ENCODE measurements at regions not wholly inside any gene's neighbourhood (a gene's known extent, or its start where the extent isn't known, plus 50 kb on each side); places are given as distances from the start of the nearest gene placed in this dataset.

- no peak for ATAC-seq
- no peak for TF ChIP-seq CSDC2 (CRISPR knock-in tag; IDR thresholded peaks at IDR 0.05)
- TF ChIP-seq, protein P1, sequence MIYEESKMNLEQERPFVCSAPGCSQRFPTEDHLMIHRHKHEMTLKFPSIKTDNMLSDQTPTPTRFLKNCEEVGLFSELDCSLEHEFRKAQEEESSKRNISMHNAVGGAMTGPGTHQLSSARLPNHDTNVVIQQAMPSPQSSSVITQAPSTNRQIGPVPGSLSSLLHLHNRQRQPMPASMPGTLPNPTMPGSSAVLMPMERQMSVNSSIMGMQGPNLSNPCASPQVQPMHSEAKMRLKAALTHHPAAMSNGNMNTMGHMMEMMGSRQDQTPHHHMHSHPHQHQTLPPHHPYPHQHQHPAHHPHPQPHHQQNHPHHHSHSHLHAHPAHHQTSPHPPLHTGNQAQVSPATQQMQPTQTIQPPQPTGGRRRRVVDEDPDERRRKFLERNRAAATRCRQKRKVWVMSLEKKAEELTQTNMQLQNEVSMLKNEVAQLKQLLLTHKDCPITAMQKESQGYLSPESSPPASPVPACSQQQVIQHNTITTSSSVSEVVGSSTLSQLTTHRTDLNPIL (CRISPR knock-in tag; IDR thresholded peaks at IDR 0.05; ENCODE audit: low read depth) = no peak
- TF ChIP-seq TSHZ2 (CRISPR knock-in tag; IDR thresholded peaks at IDR 0.05) = no peak
- TF ChIP-seq BACH2 (CRISPR knock-in tag; IDR thresholded peaks at IDR 0.05; ENCODE audit: borderline replicate concordance) = no peak
- no peak for TF ChIP-seq ZNF565 (CRISPR knock-in tag; conservative IDR thresholded peaks at IDR 0.05; ENCODE audit: low read depth)
- no peak for TF ChIP-seq ZFP30 (CRISPR knock-in tag; IDR thresholded peaks at IDR 0.05)
- TF ChIP-seq ZNF8 (CRISPR knock-in tag; IDR thresholded peaks at IDR 0.05) = no peak
- TF ChIP-seq PATZ1 (CRISPR knock-in tag; IDR thresholded peaks at IDR 0.05; ENCODE audit: borderline replicate concordance) = no peak
- TF ChIP-seq ZNF70 (CRISPR knock-in tag; IDR thresholded peaks at IDR 0.05) = no peak
- no peak for TF ChIP-seq TCF4 (CRISPR knock-in tag; IDR thresholded peaks at IDR 0.05; ENCODE audit: borderline replicate concordance)
- no peak for TF ChIP-seq GLIS3 (CRISPR knock-in tag; IDR thresholded peaks at IDR 0.05)
- TF ChIP-seq SNAI2 (CRISPR knock-in tag; IDR thresholded peaks at IDR 0.05) = no peak
Observed at GRCh38 chr1:244187310-244187709, 136.2 kb downstream of the ZBTB18 start.

GRCh38 chr1:244191581-244191980, 140.5 kb downstream of the ZBTB18 start:
- no peak for ATAC-seq
- TF ChIP-seq ZNF70 (CRISPR knock-in tag; IDR thresholded peaks at IDR 0.05) = no peak
- TF ChIP-seq OSR1 (CRISPR knock-in tag; IDR thresholded peaks at IDR 0.05) = no peak
- no peak for TF ChIP-seq ZFP3 (CRISPR knock-in tag; IDR thresholded peaks at IDR 0.05)
- no peak for TF ChIP-seq BACH2 (CRISPR knock-in tag; IDR thresholded peaks at IDR 0.05; ENCODE audit: borderline replicate concordance)

- no peak for ATAC-seq
- no peak for TF ChIP-seq ARNTL (CRISPR knock-in tag; IDR thresholded peaks at IDR 0.05; ENCODE audit: borderline replicate concordance, low read depth)
- TF ChIP-seq, protein P1 (CRISPR knock-in tag; IDR thresholded peaks at IDR 0.05; ENCODE audit: low read depth) = no peak
- TF ChIP-seq PATZ1 (CRISPR knock-in tag; IDR thresholded peaks at IDR 0.05; ENCODE audit: borderline replicate concordance) = no peak
- no peak for TF ChIP-seq POU6F1 (CRISPR knock-in tag; IDR thresholded peaks at IDR 0.05; ENCODE audit: borderline replicate concordance, low read depth)
- no peak for TF ChIP-seq PPARA (CRISPR knock-in tag; IDR thresholded peaks at IDR 0.05; ENCODE audit: borderline replicate concordance)
- no peak for TF ChIP-seq ESRRG (CRISPR knock-in tag; IDR thresholded peaks at IDR 0.05)
- TF ChIP-seq ISL1 (CRISPR knock-in tag; IDR thresholded peaks at IDR 0.05) = no peak
- TF ChIP-seq ZC3H10 (CRISPR knock-in tag; IDR thresholded peaks at IDR 0.05) = no peak
- TF ChIP-seq, protein P2, sequence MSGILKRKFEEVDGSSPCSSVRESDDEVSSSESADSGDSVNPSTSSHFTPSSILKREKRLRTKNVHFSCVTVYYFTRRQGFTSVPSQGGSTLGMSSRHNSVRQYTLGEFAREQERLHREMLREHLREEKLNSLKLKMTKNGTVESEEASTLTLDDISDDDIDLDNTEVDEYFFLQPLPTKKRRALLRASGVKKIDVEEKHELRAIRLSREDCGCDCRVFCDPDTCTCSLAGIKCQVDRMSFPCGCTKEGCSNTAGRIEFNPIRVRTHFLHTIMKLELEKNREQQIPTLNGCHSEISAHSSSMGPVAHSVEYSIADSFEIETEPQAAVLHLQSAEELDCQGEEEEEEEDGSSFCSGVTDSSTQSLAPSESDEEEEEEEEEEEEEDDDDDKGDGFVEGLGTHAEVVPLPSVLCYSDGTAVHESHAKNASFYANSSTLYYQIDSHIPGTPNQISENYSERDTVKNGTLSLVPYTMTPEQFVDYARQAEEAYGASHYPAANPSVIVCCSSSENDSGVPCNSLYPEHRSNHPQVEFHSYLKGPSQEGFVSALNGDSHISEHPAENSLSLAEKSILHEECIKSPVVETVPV (CRISPR knock-in tag; IDR thresholded peaks at IDR 0.05) = no peak
- no peak for TF ChIP-seq TCF4 (CRISPR knock-in tag; IDR thresholded peaks at IDR 0.05; ENCODE audit: borderline replicate concordance)
- no peak for TF ChIP-seq ZNF565 (CRISPR knock-in tag; conservative IDR thresholded peaks at IDR 0.05; ENCODE audit: low read depth)
- TF ChIP-seq RARB (CRISPR knock-in tag; IDR thresholded peaks at IDR 0.05) = no peak
- no peak for TF ChIP-seq ZFP3 (CRISPR knock-in tag; IDR thresholded peaks at IDR 0.05)
- TF ChIP-seq OSR1 (CRISPR knock-in tag; IDR thresholded peaks at IDR 0.05) = no peak
- TF ChIP-seq ZFP30 (CRISPR knock-in tag; IDR thresholded peaks at IDR 0.05) = no peak
- no peak for TF ChIP-seq TSHZ2 (CRISPR knock-in tag; IDR thresholded peaks at IDR 0.05)
- TF ChIP-seq ZNF70 (CRISPR knock-in tag; IDR thresholded peaks at IDR 0.05) = no peak
- TF ChIP-seq BACH2 (CRISPR knock-in tag; IDR thresholded peaks at IDR 0.05; ENCODE audit: borderline replicate concordance) = no peak
- no peak for TF ChIP-seq CSDC2 (CRISPR knock-in tag; IDR thresholded peaks at IDR 0.05)
Observed at GRCh38 chr1:244192325-244192724, 141.2 kb downstream of the ZBTB18 start.

All from SK-N-SH treated with all-trans-retinoic acid at 6 μM for 48 hours (cell line).